COLO668 (cell line): ENCODE measurements at regions not wholly inside any gene's neighbourhood (a gene's known extent, or its start where the extent isn't known, plus 50 kb on each side); places are given as distances from the start of the nearest gene placed in this dataset.

ENCODE experiments used
- DNase-seq: peaks from one replicate; lab custom pipeline; 2025; ENCODE audit not compliant: unreplicated experiment; lab: John Stamatoyannopoulos, UW

DNA sequence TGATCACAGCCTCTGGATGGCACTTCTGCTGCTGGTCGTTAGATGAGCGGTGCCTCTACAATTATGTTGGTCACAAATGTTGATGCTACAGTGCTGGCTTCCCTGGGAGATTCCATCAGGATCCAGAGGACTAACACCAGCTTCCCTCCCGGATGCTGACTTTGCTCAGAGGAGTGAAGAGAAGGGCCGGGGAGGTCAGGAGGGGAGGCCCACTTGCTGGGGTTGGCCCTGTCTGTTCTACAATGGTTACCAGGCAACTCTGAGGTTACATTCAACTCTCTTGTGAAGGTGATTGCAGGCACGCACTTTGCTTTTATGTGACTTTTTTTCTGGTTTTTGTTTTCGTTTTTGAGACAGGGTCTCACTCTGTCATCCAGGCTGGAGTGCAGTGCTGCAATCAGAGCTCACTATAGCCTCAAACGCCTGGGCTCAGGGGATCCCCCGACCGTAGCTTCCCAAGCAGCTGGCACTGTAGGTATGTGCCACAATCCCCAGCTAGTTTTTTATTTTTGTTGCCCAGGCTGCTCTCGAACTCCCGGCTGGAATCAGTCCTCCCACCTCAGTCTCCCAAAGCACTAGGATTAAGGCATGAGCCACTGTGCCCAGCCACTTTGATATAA is 112.5 kb downstream of the ADSS2 start:
- no peak for DNase-seq

DNA sequence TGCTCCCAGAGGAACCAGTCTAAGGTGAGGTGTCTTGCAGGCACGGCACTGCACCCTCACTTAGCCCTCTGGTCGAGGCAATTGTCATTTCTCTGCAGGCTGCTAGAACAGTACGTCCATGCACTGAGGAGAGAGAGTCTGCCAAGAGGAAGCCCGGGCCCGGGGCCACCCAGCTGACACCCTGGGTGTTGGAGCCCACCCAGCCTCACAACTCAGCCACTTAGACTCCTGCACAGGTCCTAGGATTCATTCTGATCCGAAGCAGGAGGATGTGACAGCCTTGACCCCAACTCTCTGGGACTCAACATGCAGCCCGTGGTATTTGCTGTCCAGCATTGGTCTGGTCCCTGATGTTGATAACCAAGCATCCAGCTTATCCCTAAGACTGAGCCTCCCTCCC is 111.9 kb downstream of the ADSS2 start:
- no peak for DNase-seq

DNA sequence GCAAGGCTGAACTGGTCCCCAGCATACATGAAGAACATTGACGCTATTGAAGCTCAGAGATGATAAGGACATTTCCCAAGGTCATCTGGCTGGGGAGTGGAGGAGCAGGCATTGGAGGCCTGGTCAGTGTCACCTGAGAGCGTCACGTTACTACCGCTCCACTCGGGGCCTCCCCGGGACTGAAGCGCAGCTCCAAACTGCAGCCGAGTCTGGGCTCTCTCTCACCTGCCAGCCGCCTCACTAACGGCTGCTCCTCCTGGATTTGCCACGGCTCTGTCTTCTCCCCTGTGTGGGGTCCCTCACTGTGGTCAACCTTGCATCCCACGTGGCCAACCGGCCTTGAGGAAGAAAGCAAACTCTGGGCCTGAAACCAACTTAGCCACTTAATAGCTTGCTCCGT is 111.3 kb downstream of the ADSS2 start:
- DNase-seq: no peak

- peak; percentile 73 for DNase-seq
Measured at GRCh38 chr1:244341455-244342450, 110.0 kb downstream of the ADSS2 start.

- DNase-seq: no peak
Measured at GRCh38 chr1:244344001-244344400, 107.7 kb downstream of the ADSS2 start.

DNA sequence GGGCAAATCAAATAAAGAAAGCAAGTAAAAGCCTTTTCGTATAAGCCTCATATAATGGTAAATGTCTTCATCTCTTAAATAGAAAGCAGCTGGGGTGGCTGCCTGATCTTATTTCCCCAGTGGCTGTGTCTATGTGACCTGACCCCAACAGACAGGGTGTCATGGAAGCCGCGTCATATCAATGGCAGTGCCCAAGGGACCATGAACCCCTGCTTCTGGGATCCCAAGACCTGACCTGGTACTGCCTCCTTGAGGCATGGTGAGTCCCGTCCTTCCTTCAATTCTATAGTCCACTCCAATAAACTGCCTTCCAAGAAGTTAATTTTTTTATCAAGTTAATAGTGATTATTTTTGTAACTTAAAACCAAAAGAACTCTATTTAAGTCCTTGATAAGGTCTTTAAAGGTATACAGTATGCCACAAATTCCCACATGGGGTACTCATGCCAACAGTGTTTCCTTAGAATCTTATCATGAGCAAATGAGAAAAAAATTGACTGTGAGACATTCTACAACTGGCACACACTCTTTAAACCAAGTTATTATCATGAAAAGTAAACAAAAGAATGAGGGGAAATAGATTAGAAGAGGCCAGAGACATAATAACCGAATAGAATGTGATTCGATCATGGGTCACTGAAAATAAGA is 104.6 kb downstream of the ADSS2 start:
- no peak for DNase-seq

GRCh38 chr1:244347942-244348341 is 103.8 kb downstream of the ADSS2 start:
- DNase-seq: no peak

GRCh38 chr1:244349103-244349531 is 102.6 kb downstream of the ADSS2 start:
- no peak for DNase-seq

DNA sequence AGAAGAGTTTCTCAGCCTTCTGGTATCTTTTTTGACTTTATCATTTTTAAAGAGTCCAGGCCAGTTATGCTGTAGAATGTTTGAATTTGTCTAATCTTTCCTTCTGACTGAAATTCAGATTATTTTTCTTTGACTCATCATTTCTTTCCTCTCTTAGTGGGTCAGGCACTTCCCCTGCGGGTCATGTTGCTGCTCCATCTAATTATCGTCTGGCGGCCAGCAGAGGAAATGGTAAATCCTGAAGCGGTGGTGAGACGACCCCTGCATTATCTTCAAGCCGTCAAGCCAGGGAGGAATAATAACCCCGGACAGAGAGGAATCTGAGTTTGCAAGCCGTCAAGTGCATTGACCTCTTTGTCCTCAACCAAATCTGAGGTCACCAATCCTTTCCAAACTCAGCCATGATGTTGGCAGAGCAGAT is 102.1 kb downstream of the ADSS2 start:
- DNase-seq: no peak

- DNase-seq: no peak
Measured at GRCh38 chr1:244350027-244350426, 101.7 kb downstream of the ADSS2 start.

GRCh38 chr1:244352156-244352830 is 99.4 kb downstream of the ADSS2 start:
- DNase-seq: no peak

DNA sequence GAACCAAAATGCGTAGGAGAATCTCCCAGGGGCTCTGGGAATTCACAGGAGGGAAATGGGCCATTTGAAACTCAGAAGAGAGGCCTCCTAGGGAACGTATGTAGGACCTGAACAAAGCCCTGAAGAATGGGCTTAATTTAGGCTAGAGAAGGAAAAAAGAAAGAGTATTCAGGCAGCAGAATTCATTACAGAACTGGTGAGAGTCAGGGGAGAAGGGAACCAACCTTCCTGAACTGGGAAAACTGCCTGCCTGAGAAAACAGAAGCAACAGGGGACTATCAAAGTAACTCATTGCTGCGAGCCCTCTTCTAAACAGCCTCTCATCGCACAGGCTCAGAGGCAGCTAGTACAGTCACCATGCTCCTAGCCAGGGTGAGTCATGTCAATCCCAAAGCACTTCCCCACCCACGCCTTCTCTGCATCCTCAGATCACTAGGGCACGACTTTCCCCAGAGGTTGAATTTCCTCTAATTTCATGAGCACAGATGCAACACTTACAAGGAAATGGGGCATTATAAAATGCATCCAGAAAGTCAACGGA is 98.1 kb downstream of the ADSS2 start:
- peak; percentile 19 for DNase-seq

DNA sequence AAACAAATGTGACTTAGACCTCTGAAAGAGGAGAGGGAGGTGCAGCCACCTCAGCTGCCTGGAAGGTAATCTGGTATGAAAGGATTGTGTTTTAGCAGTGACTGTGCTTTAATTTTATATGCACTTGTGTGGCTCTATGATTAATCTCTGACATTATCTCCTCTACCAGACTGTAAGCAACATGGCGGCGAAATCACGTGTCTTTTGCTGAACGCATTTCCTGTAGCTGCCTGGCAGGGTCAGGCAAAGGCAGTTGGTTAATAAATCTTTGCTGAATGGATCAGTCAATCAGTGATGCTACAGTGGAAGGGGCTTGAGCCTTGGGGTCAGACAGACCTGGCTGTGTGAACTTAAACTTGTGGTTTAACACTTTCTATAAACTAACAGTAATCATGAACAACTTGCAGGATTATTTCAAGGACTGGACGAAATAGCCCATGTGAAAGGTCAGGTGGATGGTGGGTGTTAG is 96.9 kb downstream of the ADSS2 start:
- DNase-seq: no peak

DNA sequence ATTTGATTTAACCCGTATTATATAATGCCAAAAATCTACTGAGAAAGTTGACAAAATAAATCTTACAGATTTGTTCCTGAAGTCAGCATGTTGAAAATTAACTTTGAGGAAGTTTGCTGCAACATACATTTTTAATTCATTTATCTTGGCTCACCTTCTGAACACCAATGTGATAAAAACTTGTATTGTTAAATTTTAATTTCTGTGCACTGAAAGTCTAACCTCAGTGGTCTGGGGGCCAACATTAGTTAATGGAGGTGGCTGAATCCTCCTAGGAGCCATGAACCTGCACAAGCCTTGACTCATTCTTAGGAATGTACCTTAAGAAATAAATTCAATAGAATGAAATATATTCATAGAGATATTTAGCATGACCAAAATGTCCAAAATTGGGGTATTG is 95.3 kb downstream of the ADSS2 start:
- no peak for DNase-seq
